ENCODE measurements at regions not wholly inside any gene's neighbourhood (a gene's known extent, or its start where the extent isn't known, plus 50 kb on each side); places are given as distances from the start of the nearest gene placed in this dataset.

GRCh38 chr2:5587766-5588165, 104.4 kb upstream of the SOX11 start:
- no peak for DNase-seq (ENCODE audit: low spot score)
- no peak for ATAC-seq
- CTCF ChIA-PET (ENCODE audit: low intra/inter-chr PET ratio, low total read pairs) = no interaction called here
- Histone ChIP-seq H3K4me1 (ENCODE audit: insufficient read depth, low read length) (no peaks in the 10 kb centered on the region), H3K4me2 (ENCODE audit: low read depth, low read length) (no peak overlapping the region), H4K20me1 (ENCODE audit: insufficient read depth, low read length) (no peaks in the 10 kb centered on the region), H3K36me3 (replicated peaks in 1 of 2; ENCODE audit: control insufficient read depth in 1 of 2, insufficient read depth in 2 of 2, low read length in 2 of 2) (no peaks in the 10 kb centered on the region), H2AFZ (ENCODE audit: low read length) (no peak overlapping the region), H3K9ac (ENCODE audit: insufficient read depth, low read depth, low read length) (no peak overlapping the region), H3K27ac (ENCODE audit: extremely low read length, insufficient read depth, low read length) (no peak overlapping the region), H3K79me2 (ENCODE audit: insufficient read depth, low read length) (no peaks in the 10 kb centered on the region), H3K4me3 (replicated peaks in 1 of 3; ENCODE audit: insufficient read depth in 1 of 3, low read depth in 2 of 3, low read length in 3 of 3) (no peak overlapping the region), H3K27me3 (ENCODE audit: control insufficient read depth in 1 of 2, insufficient read depth in 2 of 2, low read length in 2 of 2) (no peaks in the 10 kb centered on the region), H3K9me3 (ENCODE audit: low read length) (peaks cover 70% of the 10 kb centered on the region)
- no TSS peak for BruUV-seq (replicated peaks)
- in situ Hi-C loops (cut with HindIII; ENCODE audit: extremely low pct_ligation_motif_present, low pct_unique_long_range_greater_than_20kb) = no loop called here
- no peak for FAIRE-seq
- 43% methylated on average over 11 of the region's 11 CpGs for WGBS (ENCODE audit: low lambda C conversion rate)
- intact Hi-C loops (cut with micrococcal nuclease; ENCODE audit: unreplicated experiment) = no loop called here
- POLR2A ChIA-PET = no interaction called here
- TF ChIP-seq ZNF552 (CRISPR knock-in tag; IDR thresholded peaks at IDR 0.05; ENCODE audit: borderline replicate concordance) = no peak
- TF ChIP-seq ZSCAN29 (CRISPR knock-in tag; conservative IDR thresholded peaks at IDR 0.05) = no peak
- no peak for TF ChIP-seq RELA (CRISPR knock-in tag; IDR thresholded peaks at IDR 0.05)
- TF ChIP-seq CTCF (CRISPR knock-in tag; IDR thresholded peaks at IDR 0.05) = no peak
- no peak for TF ChIP-seq ZNF569 (CRISPR knock-in tag; IDR thresholded peaks at IDR 0.05; ENCODE audit: borderline replicate concordance)
- no peak for TF ChIP-seq ZNF331 (CRISPR knock-in tag; IDR thresholded peaks at IDR 0.05)
- TF ChIP-seq ZNF781 (CRISPR knock-in tag; IDR thresholded peaks at IDR 0.05; ENCODE audit: borderline replicate concordance, not compliant biosample characterization) = no peak
- TF ChIP-seq ZNF678 (CRISPR knock-in tag; IDR thresholded peaks at IDR 0.05) = no peak
- TF ChIP-seq MED1 (CRISPR knock-in tag; IDR thresholded peaks at IDR 0.05) = no peak
- TF ChIP-seq HMG20B (CRISPR knock-in tag; conservative IDR thresholded peaks at IDR 0.05) = no peak
- TF ChIP-seq FOXO1 (CRISPR knock-in tag; IDR thresholded peaks at IDR 0.05) = no peak
- no peak for TF ChIP-seq NFKBIZ (CRISPR knock-in tag; IDR thresholded peaks at IDR 0.05)
- TF ChIP-seq, protein P1, sequence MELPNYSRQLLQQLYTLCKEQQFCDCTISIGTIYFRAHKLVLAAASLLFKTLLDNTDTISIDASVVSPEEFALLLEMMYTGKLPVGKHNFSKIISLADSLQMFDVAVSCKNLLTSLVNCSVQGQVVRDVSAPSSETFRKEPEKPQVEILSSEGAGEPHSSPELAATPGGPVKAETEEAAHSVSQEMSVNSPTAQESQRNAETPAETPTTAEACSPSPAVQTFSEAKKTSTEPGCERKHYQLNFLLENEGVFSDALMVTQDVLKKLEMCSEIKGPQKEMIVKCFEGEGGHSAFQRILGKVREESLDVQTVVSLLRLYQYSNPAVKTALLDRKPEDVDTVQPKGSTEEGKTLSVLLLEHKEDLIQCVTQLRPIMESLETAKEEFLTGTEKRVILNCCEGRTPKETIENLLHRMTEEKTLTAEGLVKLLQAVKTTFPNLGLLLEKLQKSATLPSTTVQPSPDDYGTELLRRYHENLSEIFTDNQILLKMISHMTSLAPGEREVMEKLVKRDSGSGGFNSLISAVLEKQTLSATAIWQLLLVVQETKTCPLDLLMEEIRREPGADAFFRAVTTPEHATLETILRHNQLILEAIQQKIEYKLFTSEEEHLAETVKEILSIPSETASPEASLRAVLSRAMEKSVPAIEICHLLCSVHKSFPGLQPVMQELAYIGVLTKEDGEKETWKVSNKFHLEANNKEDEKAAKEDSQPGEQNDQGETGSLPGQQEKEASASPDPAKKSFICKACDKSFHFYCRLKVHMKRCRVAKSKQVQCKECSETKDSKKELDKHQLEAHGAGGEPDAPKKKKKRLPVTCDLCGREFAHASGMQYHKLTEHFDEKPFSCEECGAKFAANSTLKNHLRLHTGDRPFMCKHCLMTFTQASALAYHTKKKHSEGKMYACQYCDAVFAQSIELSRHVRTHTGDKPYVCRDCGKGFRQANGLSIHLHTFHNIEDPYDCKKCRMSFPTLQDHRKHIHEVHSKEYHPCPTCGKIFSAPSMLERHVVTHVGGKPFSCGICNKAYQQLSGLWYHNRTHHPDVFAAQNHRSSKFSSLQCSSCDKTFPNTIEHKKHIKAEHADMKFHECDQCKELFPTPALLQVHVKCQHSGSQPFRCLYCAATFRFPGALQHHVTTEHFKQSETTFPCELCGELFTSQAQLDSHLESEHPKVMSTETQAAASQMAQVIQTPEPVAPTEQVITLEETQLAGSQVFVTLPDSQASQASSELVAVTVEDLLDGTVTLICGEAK (IDR thresholded peaks at IDR 0.05) = no peak
- TF ChIP-seq, protein P1 (CRISPR knock-in tag; IDR thresholded peaks at IDR 0.05) = no peak
- no peak for TF ChIP-seq ZNF329 (CRISPR knock-in tag; IDR thresholded peaks at IDR 0.05; ENCODE audit: low read depth)
- no peak for TF ChIP-seq ZNF282 (IDR thresholded peaks at IDR 0.05; ENCODE audit: partially characterized antibody)
